HFFc6 (cell line): ENCODE measurements at regions not wholly inside any gene's neighbourhood (a gene's known extent, or its start where the extent isn't known, plus 50 kb on each side); places are given as distances from the start of the nearest gene placed in this dataset.
A peak's percentile ranks its signal among the peaks of the same experiment; 100 is the strongest.
"Not testable (repeated sequence)": the region's sequence is repeated elsewhere in the genome, so short reads cannot be mapped to it uniquely, and the experiment has no call there.

Experiments
- DNase-seq: peaks from one replicate; pipeline ENCODE4 v3.0.0-alpha.2; 2018
- H3K27ac Mint-ChIP-seq: 2 replicates; pipeline ENCODE4 v1.8.0; 2020; ENCODE audit warnings: mild to moderate bottlenecking, mixed read lengths
- H3K27me3 Mint-ChIP-seq: 2 replicates; pipeline ENCODE4 v1.8.0; 2021; ENCODE audit warnings: mild to moderate bottlenecking, moderate library complexity, mixed read lengths; ENCODE audit not compliant: insufficient read depth
- H3K36me3 Mint-ChIP-seq: 2 replicates; pipeline ENCODE4 v1.8.0; 2021; ENCODE audit warnings: low read depth, mixed read lengths
- H3K4me1 Mint-ChIP-seq: 2 replicates; pipeline ENCODE4 v1.8.0; 2020; ENCODE audit warnings: low read depth, mixed read lengths
- H3K4me3 Mint-ChIP-seq: 2 replicates; pipeline ENCODE4 v1.8.0; 2020; ENCODE audit warnings: mild to moderate bottlenecking, moderate library complexity, mixed read lengths
- H3K9me3 Mint-ChIP-seq: 2 replicates; pipeline ENCODE4 v1.8.0; 2020; ENCODE audit warnings: mild to moderate bottlenecking, mixed read lengths
- CTCF ChIP-seq: fragments of 200-600 bp; sonication (generic); IDR thresholded peaks from 2 replicates; pipeline ENCODE4 v1.5.0; 2021; ENCODE audit warnings: antibody characterized with exemption, mild to moderate bottlenecking

- no peak for TF ChIP-seq CTCF
- no peak overlapping the region for H3K4me3 Mint-ChIP-seq
- H3K4me1 Mint-ChIP-seq, result peaks cover 6% of the 10 kb centered on the region; the same call in 1 of the 2 replicates
- H3K27me3 Mint-ChIP-seq, result peaks cover 4% of the 10 kb centered on the region
- H3K27ac Mint-ChIP-seq, result no peak overlapping the region
- no peaks in the 10 kb centered on the region for H3K36me3 Mint-ChIP-seq
- no peak for DNase-seq
- no peaks in the 10 kb centered on the region for H3K9me3 Mint-ChIP-seq
These were observed 355.4 kb upstream of the SOX9 start for GRCh38 chr17:71765437-71765836.

- H3K27me3 Mint-ChIP-seq, result peaks cover 7% of the 10 kb centered on the region
- peaks cover under 1% of the 10 kb centered on the region; the same call in 1 of the 2 replicates for H3K4me1 Mint-ChIP-seq
- TF ChIP-seq CTCF, result no peak
- DNase-seq, result no peak
- H3K9me3 Mint-ChIP-seq, result no peaks in the 10 kb centered on the region
- H3K36me3 Mint-ChIP-seq, result no peaks in the 10 kb centered on the region
- H3K4me3 Mint-ChIP-seq, result no peak overlapping the region
- no peak overlapping the region for H3K27ac Mint-ChIP-seq
These were observed 351.0 kb upstream of the SOX9 start for GRCh38 chr17:71769850-71770249.

GRCh38 chr17:71777048-71777640 lies 343.7 kb upstream of the SOX9 start:
- no peak for DNase-seq
- peaks cover 13% of the 10 kb centered on the region; the same call in 1 of the 2 replicates for H3K4me1 Mint-ChIP-seq
- no peak overlapping the region for H3K27ac Mint-ChIP-seq
- H3K4me3 Mint-ChIP-seq, result peak overlapping the region; percentile 90
- H3K36me3 Mint-ChIP-seq, result no peaks in the 10 kb centered on the region
- peaks cover 11% of the 10 kb centered on the region for H3K27me3 Mint-ChIP-seq
- H3K9me3 Mint-ChIP-seq, result no peaks in the 10 kb centered on the region
- TF ChIP-seq CTCF, result no peak

- no peak for DNase-seq
- H3K27me3 Mint-ChIP-seq, result peaks cover 9% of the 10 kb centered on the region; the same call in 1 of the 2 replicates
- no peak overlapping the region for H3K27ac Mint-ChIP-seq
- H3K9me3 Mint-ChIP-seq, result no peaks in the 10 kb centered on the region
- no peaks in the 10 kb centered on the region for H3K36me3 Mint-ChIP-seq
- TF ChIP-seq CTCF, result no peak
- peaks cover 13% of the 10 kb centered on the region; the same call in 1 of the 2 replicates for H3K4me1 Mint-ChIP-seq
- no peak overlapping the region for H3K4me3 Mint-ChIP-seq
These were observed 341.3 kb upstream of the SOX9 start for GRCh38 chr17:71779482-71779881.

- Mint-ChIP-seq H3K9me3 (no peaks in the 10 kb centered on the region), H3K27ac (no peak overlapping the region), H3K27me3 (peaks cover 9% of the 10 kb centered on the region; the same call in 1 of the 2 replicates), H3K36me3 (no peaks in the 10 kb centered on the region), H3K4me3 (no peak overlapping the region), H3K4me1 (peaks cover 13% of the 10 kb centered on the region; the same call in 1 of the 2 replicates)
- TF ChIP-seq CTCF, result no peak
- DNase-seq, result no peak
These were observed 340.2 kb upstream of the SOX9 start for GRCh38 chr17:71780596-71780995.

- peaks cover 13% of the 10 kb centered on the region; the same call in 1 of the 2 replicates for H3K4me1 Mint-ChIP-seq
- not testable (repeated sequence) for H3K4me3 Mint-ChIP-seq, H3K9me3 Mint-ChIP-seq, H3K36me3 Mint-ChIP-seq, H3K27ac Mint-ChIP-seq, DNase-seq, H3K27me3 Mint-ChIP-seq
These were observed 338.8 kb upstream of the SOX9 start for GRCh38 chr17:71782021-71782420.
